MM.1S (cell line): ENCODE measurements at regions not wholly inside any gene's neighbourhood (a gene's known extent, or its start where the extent isn't known, plus 50 kb on each side); places are given as distances from the start of the nearest gene placed in this dataset.

Source experiments
- EZH2 ChIP-seq: fragments of 300-600 bp; sonication (generic); optimal IDR thresholded peaks from 2 replicates; pipeline ENCODE3; 2017; ENCODE audit warnings: low read depth, mild to moderate bottlenecking, antibody characterized with exemption, low read length, mixed read lengths
- EZH2phosphoT487 ChIP-seq: fragments of 300-600 bp; sonication (generic); IDR thresholded peaks from 2 replicates; pipeline ENCODE4 v1.6.1; 2018; ENCODE audit warnings: antibody characterized with exemption, low read length
- TF ChIP-seq, protein P1 (sequence below): fragments of 300-600 bp; sonication (generic); IDR thresholded peaks from 2 replicates; pipeline ENCODE4 v1.5.1; 2016; ENCODE audit warnings: antibody characterized with exemption, low read length, mixed read lengths

DNA sequence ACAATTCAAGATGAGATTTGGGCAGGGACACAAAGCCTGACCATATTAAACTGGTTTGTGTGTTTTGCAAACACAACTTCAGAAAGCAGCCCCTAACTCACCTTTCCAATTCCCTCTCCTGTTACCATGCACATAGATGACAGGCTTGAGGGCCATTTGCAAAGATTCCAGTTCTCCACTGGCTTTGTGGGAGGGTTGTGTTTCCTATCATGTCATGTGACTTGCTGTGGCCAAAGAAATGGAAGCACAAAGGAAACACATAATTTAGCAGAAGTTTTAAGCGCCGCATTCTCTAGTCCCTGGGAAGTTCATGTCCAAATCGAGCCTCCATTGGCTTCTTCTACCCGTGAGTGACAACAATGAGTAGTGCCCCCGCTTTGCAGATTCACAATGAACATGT lies 57.9 kb upstream of the CDH6 start:
- TF ChIP-seq EZH2phosphoT487 (no peak), EZH2 (no peak)
- TF ChIP-seq, protein P1, sequence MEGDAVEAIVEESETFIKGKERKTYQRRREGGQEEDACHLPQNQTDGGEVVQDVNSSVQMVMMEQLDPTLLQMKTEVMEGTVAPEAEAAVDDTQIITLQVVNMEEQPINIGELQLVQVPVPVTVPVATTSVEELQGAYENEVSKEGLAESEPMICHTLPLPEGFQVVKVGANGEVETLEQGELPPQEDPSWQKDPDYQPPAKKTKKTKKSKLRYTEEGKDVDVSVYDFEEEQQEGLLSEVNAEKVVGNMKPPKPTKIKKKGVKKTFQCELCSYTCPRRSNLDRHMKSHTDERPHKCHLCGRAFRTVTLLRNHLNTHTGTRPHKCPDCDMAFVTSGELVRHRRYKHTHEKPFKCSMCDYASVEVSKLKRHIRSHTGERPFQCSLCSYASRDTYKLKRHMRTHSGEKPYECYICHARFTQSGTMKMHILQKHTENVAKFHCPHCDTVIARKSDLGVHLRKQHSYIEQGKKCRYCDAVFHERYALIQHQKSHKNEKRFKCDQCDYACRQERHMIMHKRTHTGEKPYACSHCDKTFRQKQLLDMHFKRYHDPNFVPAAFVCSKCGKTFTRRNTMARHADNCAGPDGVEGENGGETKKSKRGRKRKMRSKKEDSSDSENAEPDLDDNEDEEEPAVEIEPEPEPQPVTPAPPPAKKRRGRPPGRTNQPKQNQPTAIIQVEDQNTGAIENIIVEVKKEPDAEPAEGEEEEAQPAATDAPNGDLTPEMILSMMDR, result no peak
